OCI-LY3 (cell line): ENCODE measurements at regions not wholly inside any gene's neighbourhood (a gene's known extent, or its start where the extent isn't known, plus 50 kb on each side); places are given as distances from the start of the nearest gene placed in this dataset.

Source experiments
- H2AFZ ChIP-seq: fragments of 200-600, 300-600 bp; shearing (Covaris generic); 2 replicates; pipeline ENCODE4 v1.6.0; 2014; ENCODE audit warnings: antibody characterized with exemption, low read depth, low read length
- H3K27ac ChIP-seq: fragments of 200-600, 300-600 bp; sonication (generic); 2 replicates; pipeline ENCODE4 v1.5.1; 2014; ENCODE audit warnings: mild to moderate bottlenecking, low read length, moderate library complexity, mixed read lengths
- H3K27me3 ChIP-seq: fragments of 200-600, 300-600 bp; sonication (generic); 2 replicates; pipeline ENCODE4 v1.6.1; 2014; ENCODE audit warnings: low read depth, low read length, mixed read lengths
- H3K36me3 ChIP-seq: fragments of 200-600, 300-600 bp; sonication (generic); replicated peaks from 2 replicates; pipeline ENCODE3; 2014; ENCODE audit warnings: low read depth, low read length, mixed read lengths
- H3K4me1 ChIP-seq: fragments of 300-600, 200-600 bp; sonication (generic); 2 replicates; pipeline ENCODE4 v1.6.1; 2014; ENCODE audit warnings: low read length, mixed read lengths
- H3K4me2 ChIP-seq: fragments of 200-600, 300-600 bp; sonication (generic); 2 replicates; pipeline ENCODE4 v1.6.1; 2014; ENCODE audit warnings: low read length, mixed read lengths
- H3K4me3 ChIP-seq: fragments of 300-600, 200-600 bp; sonication (generic); 2 replicates; pipeline ENCODE4 v1.5.1; 2014; ENCODE audit warnings: antibody characterized with exemption, mild to moderate bottlenecking, low read length, moderate library complexity
- H3K79me2 ChIP-seq: fragments of 300-600, 200-600 bp; shearing (Covaris generic); 2 replicates; pipeline ENCODE4 v1.6.1; 2014; ENCODE audit warnings: mild to moderate bottlenecking, low read length, mixed read lengths
- H3K9ac ChIP-seq: fragments of 300-600, 200-600 bp; shearing (Covaris generic); 2 replicates; pipeline ENCODE4 v1.6.0; 2014; ENCODE audit warnings: mild to moderate bottlenecking, low read length, moderate library complexity
- H3K9me3 ChIP-seq: fragments of 200-600, 300-600 bp; shearing (Covaris generic); 2 replicates; pipeline ENCODE4 v1.6.1; 2014; ENCODE audit warnings: low read length, mixed read lengths; ENCODE audit not compliant: insufficient read depth
- H4K20me1 ChIP-seq: fragments of 200-600, 300-600 bp; sonication (generic); 2 replicates; pipeline ENCODE4 v1.6.1; 2016; ENCODE audit warnings: low read length, mixed read lengths; ENCODE audit not compliant: insufficient read depth
- EZH2phosphoT487 ChIP-seq: fragments of 200-600 bp; shearing (Covaris generic); IDR thresholded peaks from 2 replicates; pipeline ENCODE4 v1.6.1; 2018; ENCODE audit warnings: antibody characterized with exemption, mixed run types, low read depth
- TF ChIP-seq, protein P1 (sequence below): fragments of 200-600, 300-600 bp; sonication (generic); IDR thresholded peaks from 2 replicates; pipeline ENCODE4 v1.5.1; 2014; ENCODE audit warnings: antibody characterized with exemption, low read length, low read depth

DNA sequence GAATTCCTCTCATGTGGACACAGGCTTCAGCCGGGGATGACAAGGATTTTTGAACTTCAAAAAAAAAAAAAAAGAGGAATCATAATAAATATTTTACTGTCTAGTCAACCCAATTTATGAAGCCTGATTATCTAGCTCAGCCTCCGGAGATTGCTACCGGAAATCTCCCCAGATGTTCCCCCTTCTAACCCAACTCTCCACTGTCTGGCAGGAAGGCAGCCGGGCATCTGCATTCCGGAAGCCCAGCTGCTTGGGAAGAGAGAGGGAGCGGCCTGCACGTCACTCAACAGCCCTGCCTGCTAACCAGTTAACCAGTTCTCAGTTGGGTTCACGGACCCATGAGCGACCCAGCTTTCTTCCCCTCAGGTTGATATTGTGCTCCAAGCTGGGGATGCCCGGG is 87.2 kb upstream of the POU3F3 start:
- Histone ChIP-seq H3K4me1 (no peaks in the 10 kb centered on the region), H3K36me3 (no peaks in the 10 kb centered on the region), H3K4me3 (no peak overlapping the region), H3K79me2 (no peaks in the 10 kb centered on the region), H3K27ac (no peak overlapping the region), H4K20me1 (no peaks in the 10 kb centered on the region), H3K4me2 (no peak overlapping the region), H2AFZ (no peak overlapping the region), H3K9me3 (no peaks in the 10 kb centered on the region), H3K9ac (no peak overlapping the region), H3K27me3 (no peaks in the 10 kb centered on the region; the same call in 1 of the 2 replicates)
- TF ChIP-seq, protein P1, sequence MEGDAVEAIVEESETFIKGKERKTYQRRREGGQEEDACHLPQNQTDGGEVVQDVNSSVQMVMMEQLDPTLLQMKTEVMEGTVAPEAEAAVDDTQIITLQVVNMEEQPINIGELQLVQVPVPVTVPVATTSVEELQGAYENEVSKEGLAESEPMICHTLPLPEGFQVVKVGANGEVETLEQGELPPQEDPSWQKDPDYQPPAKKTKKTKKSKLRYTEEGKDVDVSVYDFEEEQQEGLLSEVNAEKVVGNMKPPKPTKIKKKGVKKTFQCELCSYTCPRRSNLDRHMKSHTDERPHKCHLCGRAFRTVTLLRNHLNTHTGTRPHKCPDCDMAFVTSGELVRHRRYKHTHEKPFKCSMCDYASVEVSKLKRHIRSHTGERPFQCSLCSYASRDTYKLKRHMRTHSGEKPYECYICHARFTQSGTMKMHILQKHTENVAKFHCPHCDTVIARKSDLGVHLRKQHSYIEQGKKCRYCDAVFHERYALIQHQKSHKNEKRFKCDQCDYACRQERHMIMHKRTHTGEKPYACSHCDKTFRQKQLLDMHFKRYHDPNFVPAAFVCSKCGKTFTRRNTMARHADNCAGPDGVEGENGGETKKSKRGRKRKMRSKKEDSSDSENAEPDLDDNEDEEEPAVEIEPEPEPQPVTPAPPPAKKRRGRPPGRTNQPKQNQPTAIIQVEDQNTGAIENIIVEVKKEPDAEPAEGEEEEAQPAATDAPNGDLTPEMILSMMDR: no peak
- TF ChIP-seq EZH2phosphoT487: no peak

DNA sequence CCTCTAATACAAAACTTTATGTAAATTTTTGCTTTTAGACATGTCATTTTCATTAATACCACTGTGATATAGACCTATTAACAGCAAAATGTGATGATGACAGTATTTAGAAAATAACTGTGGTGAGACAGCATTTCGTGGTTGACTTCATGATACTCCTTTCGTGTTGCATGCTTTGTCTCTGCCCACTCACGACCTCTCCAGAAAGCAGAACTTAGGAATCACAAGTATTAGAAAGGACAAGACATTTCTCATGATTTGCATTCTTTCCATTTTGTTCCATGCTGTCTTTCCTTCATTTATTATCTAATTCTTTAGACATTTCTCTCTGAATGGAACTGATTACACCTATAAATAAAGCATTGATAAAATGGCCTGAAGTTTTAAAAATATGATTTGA is 85.2 kb upstream of the POU3F3 start:
- Histone ChIP-seq H3K4me1 (no peaks in the 10 kb centered on the region), H3K27me3 (no peaks in the 10 kb centered on the region), H2AFZ (no peak overlapping the region), H3K9ac (no peak overlapping the region), H4K20me1 (no peaks in the 10 kb centered on the region), H3K9me3 (no peaks in the 10 kb centered on the region), H3K4me3 (no peak overlapping the region), H3K4me2 (no peak overlapping the region), H3K36me3 (no peaks in the 10 kb centered on the region), H3K79me2 (no peaks in the 10 kb centered on the region), H3K27ac (no peak overlapping the region)
- no peak for TF ChIP-seq EZH2phosphoT487
- TF ChIP-seq, protein P1: no peak

DNA sequence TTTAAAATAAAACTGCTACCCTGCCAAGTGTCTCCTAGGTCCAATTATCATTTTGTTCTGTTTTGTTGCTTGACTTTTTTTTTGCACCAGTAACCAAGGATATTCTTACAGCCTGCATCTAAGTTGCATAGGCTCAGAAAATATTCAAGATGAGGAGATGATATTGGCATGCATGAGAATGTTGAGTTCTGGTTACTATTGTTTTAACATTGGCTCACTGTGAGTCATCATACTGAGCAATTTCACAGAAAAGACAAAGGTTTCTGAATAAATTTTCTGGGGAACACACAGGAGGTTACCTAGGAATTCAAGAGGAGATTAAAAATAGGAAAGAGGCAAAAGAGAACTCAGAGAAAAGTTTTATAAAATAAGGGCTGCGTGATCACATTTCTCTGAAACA is 84.8 kb upstream of the POU3F3 start:
- Histone ChIP-seq H2AFZ (no peak overlapping the region), H3K9ac (no peak overlapping the region), H3K27me3 (no peaks in the 10 kb centered on the region), H3K27ac (no peak overlapping the region), H3K4me1 (no peaks in the 10 kb centered on the region), H3K4me3 (no peak overlapping the region), H4K20me1 (no peaks in the 10 kb centered on the region), H3K9me3 (no peaks in the 10 kb centered on the region), H3K36me3 (no peaks in the 10 kb centered on the region), H3K79me2 (no peaks in the 10 kb centered on the region), H3K4me2 (no peak overlapping the region)
- no peak for TF ChIP-seq EZH2phosphoT487
- TF ChIP-seq, protein P1: no peak

DNA sequence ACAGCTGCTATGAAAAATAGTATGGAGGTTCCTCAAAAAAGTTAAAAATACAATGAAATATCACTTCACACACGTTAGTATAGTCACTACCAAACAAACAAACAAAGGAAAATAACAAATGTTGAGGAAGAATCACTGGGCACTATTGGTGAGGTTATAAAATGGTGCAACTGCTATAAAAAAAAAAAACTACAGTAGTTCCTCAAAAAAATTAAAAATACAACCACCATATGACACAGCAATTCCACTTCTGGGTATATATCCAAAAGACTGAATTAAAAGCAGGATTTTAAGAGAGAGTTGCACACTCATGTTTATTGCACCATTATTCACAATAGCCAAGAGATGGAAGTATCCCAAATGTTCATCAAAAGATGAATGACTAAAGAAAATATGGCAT is 80.9 kb upstream of the POU3F3 start:
- Histone ChIP-seq H3K9me3 (no peaks in the 10 kb centered on the region), H2AFZ (no peak overlapping the region), H3K4me1 (no peaks in the 10 kb centered on the region), H3K27ac (no peak overlapping the region), H3K9ac (no peak overlapping the region), H3K36me3 (no peaks in the 10 kb centered on the region), H3K79me2 (no peaks in the 10 kb centered on the region), H3K4me2 (no peak overlapping the region), H3K4me3 (no peak overlapping the region), H4K20me1 (no peaks in the 10 kb centered on the region), H3K27me3 (no peaks in the 10 kb centered on the region)
- TF ChIP-seq, protein P1: no peak
- TF ChIP-seq EZH2phosphoT487: no peak
